GM18517 (cell line): ENCODE measurements at regions not wholly inside any gene's neighbourhood (a gene's known extent, or its start where the extent isn't known, plus 50 kb on each side); places are given as distances from the start of the nearest gene placed in this dataset.
"Not testable (repeated sequence)": the region's sequence is repeated elsewhere in the genome, so short reads cannot be mapped to it uniquely, and the experiment has no call there.

Source experiments
- ATAC-seq: cut with Tn5 transposase; IDR thresholded peaks from one replicate; pipeline ENCODE4 v1.9.1; 2021; ENCODE audit warnings: mild to moderate bottlenecking, moderate library complexity; ENCODE audit not compliant: unreplicated experiment

DNA sequence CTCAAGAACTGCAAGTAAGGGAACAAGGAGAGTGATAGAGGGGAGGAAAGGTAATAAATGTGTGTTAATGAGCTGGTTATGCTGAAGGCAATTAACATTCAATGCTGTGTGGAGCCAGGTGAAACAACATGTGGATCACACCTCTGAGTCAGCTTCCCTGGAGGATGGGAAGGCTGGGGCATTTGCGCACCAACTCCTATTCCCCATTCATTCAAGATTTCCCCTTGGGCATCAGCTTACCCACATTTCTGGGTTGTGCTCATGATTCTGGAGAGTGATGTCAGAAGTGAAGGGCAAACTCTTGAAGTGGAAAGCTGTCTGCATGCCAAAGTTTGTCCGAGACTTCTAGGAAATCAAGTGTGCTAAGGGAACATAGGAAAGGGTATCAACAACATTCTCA, 461.4 kb downstream of the MID1IP1 start:
- ATAC-seq, result no peak

DNA sequence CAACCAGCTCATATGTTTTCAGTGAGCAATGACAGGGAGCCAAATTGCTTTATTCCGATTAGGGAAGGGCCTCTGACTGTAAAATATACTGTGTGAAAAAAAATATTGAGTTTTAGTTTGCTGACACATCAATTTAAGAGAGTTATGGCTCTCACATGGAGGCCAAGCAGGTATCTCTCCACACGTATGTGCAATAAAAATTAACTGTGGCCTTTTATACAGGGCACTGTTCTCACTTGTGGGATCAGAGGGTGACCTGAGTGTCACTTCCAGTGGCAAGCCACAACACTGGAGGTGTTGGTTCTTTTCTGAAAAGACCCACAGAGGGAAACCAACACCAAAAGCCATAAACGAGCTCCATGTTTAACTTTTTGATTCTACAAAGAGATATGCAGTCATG, 462.8 kb downstream of the MID1IP1 start:
- ATAC-seq, result no peak

DNA sequence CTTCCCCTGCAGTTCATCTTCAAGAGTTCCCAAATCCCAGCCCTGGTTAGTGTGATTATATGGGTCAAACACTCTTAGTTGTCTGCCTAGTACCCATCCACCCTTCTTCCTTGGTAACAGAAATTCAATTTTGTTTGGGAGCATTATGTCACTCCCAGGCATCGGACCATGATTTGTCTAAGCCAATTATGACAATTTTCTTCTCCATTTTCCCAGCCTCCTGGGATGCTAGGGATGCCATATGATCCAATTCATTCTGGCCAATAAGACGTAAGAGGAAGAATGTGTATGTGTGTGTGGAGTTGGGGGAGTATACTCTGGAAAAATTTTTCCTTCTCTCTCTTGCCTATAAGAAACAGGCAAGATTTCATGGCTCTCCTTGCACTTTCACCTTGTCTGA, 465.9 kb downstream of the MID1IP1 start:
- ATAC-seq, result no peak

DNA sequence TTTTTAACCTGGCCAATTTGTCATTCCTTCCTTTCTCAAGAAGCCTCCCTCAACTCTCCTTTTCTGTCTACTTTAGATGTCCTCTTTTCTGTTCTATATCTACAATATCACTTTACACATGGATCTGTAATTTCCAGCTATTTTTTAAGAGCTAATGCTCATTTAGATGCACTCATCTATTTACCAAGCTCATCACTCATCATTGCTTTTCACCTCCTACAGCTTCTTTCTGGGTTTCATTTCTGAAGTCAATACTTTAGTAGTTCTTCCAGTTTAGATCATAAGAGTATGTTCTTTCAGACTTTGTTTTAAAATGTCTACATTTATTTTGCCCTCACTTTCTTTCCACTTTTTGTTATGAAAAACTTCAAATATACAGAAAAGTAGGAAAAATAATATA, 466.9 kb downstream of the MID1IP1 start:
- no peak for ATAC-seq

DNA sequence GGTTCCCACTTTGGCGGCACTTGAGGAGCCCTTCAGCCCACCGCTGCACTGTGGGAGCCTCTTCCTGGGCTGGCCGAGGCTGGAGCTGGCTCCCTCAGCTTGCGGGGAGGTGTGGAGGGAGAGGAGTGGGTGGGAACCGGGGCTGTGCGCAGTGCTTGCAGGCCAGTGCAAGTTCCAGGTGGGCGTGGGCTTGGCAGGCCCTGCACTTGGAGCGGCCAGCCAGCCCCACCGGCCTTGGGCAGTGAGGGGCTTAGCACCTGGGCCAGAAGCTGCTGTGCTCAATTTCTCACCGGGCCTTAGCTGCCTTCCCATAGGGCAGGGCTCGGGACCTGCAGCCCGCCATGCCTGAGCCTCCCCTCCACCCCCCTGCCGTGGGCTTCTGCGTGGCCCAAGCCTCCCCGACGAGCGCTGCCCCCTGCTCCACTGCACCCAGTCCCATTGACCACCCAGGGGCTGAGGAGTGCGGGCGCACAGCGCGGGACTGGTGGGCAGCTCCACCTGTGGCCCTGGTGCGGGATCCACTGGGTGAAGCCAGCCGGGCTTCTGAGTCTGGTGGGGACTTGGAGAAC, 474.3 kb downstream of the MID1IP1 start:
- no peak for ATAC-seq

DNA sequence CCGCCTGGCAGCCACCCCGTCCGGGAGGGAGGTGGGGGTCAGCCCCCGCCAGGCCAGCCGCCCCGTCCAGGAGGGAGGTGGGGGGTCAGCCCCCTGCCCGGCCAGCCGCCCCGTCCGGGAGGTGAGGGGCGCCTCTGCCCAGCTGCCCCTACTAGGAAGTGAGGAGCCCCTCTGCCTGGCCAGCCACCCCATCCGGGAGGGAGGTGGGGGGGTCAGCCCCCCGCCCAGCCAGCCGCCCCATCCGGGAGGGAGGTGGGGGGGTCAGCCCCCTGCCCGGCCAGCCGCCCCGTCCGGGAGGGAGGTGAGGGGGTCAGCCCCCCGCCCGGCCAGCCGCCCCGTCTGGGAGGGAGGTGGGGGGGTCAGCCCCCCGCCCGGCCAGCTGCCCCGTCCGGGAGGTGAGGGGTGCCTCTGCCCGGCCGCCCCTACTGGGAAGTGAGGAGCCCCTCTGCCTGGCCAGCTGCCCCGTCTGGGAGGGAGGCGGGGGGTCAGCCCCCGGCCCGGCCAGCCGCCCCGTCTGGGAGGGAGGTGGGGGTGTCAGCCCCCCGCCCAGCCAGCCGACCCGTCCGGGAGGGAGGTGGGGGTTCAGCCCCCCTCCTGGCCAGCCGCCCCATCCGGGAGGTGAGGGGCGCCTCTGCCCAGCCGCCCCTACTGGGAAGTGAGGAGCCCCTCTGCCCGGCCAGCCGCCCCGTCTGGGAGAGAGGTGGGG, 476.6 kb downstream of the MID1IP1 start:
- ATAC-seq, result not testable (repeated sequence)

DNA sequence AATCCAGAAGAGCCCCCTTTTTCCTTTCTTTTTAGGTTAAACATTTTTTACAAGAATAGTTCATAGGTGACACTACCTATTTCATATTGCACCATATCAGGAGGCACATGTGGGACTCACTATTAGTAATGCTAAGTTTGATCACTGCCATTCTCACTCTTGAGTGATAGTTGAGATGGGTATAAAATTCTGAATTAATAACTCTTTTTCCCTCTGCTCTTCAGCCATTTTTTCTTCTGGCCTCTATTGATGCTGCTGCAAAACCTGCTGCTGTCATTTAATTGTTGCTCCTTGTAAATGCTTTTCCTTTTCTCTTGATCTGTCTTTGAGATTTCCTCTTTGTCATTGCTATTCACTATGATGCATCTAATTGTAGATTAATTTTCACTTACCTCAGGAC, 482.0 kb downstream of the MID1IP1 start:
- ATAC-seq, result no peak

DNA sequence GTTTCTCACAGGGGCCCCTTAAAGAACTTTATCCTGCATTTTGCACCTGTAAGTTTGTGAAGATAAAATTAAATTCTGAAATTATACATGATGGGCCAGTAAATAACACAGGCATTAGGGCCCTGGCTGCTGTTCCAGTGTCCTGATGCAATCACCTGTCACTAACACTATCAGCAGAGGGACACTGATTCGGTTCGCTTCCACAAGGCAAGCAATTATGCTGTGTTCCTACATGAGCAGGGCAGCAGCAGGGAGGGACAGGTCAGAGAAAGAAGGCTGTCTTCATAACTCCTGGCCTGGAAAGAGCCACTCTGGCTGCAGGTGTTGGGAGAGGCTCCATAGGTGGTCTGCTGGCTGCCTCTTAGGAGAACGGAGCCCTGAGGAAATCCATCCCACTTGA, 487.3 kb downstream of the MID1IP1 start:
- ATAC-seq, result no peak

DNA sequence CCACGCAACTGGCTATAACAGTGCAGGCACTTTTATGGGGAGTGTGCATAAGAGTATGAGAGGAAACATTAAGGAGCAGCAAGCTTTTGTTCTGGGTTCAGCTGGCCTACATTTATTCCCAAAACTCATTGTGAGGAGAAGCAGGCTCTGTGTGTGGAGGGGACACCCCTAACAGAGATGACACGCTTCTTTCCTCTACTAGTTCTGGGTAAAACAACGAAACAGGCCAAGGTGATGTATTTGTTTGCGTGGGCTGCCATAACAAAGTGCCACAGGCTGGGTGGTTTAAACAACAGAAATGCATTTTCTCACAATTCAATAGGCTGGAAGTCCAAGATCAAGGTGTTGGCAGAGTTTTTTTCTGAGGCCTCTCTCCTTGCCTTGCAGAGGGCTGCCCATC, 488.6 kb downstream of the MID1IP1 start:
- ATAC-seq, result no peak

DNA sequence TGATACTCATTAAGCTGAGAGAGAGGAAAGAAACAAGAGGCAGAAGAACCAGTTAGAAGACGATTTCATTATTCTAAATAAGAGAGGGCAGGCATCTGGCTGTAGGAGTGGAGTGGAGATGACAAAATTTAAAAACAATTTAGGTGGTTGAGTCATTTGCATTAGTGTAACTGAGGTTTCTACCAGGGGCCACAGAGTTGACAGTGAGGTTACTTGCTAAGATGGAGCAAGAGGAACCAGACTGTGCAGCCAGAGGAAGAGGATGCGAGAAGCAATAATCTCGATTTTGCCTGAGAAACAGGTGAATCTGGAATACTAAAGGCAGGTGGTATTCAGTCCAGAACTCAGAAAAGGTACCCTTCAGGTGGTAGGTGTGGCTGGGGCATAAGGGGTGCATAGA, 491.9 kb downstream of the MID1IP1 start:
- no peak for ATAC-seq

DNA sequence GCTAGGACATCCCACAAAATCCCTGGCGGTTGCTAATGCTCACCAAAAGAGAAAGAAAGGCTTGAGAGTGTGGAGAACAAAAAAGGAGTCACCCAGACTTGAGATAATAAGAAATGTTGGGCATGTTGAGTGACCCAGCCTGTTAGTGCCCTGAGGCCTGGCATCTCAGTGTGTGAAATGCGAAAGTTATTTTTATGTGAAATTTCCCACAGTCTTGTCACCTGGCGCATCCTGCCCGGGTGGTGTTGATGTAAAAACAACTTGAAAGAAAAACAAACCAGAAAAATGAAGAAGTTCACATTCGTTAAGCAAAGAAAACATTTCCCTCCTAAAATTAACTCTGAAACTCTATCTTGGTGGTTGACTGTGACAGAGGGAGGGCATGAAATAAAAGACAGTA, 495.2 kb downstream of the MID1IP1 start:
- no peak for ATAC-seq

DNA sequence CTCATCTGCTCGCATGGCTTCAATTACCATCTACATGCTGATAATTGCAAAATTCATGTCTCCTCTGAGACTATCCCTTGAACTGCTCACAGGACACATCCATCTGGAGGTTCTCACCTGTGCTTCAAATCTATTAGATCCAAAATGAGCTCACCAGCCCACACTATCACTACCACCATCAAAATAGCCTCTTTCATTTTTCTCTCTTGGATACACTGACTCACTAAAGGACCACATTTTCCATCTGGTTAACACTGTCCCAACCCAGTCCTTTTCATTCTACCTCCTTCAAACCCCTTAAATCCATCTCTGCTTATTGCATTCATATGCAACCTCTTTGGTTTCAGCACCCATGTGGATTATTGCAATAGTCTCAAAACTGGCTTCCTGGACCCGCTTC, 497.6 kb downstream of the MID1IP1 start:
- no peak for ATAC-seq

DNA sequence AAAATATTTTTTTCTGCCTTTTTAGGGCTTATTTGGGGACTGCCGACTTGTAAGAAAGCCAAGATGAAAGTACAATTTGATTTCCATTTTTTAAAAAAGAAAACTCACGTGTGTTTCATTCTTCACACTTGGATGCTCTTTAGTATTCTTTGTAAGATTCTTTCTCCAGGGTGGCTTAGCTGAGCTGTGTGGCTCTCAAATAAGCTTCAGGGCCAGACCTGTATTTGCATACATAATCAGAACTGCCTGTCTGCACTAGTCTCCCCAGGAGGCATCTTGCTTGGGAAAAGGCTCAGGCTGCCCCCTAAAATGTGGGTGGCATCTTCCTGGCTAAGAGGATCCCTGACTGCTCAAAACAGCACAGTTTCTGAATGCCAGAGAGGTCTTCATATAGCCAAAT, 498.4 kb downstream of the MID1IP1 start:
- no peak for ATAC-seq

DNA sequence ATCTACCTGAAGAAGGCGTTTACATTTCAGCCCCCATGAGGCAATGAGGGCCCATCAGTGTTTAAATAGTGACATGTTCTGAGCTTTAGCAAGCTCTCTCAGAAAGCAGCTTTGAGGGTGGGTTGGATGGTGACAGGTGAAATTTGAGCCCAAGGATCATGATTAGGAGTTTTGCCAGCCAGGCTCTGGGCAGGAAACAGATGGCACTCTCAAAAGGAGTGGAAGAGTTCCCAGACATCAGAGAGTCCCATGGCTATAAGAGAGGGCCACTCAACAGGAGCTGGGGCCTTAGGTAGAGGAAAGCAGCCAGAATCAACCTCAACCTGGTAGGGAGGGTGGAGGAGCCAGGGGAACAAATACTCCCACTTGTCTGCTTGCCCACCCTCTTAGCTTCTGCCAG, 499.8 kb downstream of the MID1IP1 start:
- no peak for ATAC-seq

DNA sequence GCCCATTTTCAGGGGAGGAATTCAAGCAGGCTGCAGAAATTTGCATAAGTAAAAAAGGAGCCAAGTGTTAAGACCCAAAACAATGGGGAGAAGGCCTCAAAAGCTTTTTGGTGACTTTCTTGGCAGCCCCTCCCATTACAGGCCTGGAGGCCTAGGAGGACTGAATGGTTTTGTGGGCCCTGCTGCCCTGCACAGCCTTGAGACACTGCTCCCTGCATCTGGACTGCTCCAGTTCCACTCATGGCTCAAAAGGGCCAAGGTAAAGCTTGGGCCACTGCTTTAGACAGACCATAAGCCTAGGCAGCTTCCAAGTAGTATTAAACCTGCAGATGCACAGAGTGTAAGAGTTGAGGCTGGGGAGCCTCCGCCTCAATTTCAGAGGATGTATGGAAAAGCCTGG, 501.6 kb downstream of the MID1IP1 start:
- ATAC-seq, result no peak

DNA sequence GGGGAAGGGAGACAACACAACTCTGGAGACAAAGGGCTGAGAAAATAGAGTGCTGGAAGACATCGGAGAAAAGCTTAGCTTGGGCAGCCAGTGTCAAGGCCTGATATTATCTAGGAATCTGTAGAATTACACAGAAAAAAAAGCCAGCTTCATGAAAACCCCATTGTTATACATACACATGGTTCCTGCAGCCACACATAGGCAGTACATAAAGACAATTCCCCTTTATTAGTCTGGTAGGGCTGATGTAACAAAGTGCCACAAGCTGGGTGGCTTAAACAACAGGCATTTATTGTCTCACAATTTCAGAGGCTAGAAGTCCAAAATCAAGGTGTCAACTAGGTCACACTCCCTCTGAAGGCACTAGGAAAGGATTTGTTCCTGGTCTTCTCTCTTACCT, 503.5 kb downstream of the MID1IP1 start:
- ATAC-seq, result no peak

DNA sequence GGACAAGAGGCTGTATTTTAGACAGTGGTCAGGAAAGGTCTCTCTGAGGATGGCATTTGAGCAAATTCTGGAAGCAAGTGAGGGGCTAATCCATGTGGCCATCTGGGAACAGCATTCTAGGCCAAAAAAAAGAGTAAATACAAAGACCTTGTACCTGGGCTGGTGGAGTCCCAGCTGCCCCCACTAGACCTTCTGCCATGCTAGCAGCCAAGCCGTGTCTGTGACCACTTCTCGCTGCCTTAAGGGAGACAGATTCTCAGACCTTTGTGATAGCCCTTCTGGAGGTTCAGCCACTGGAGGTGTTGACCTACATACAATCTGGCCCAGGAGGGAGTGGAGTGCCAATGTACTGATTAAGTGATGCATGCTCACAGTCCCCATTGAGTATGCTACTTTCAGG, 506.2 kb downstream of the MID1IP1 start:
- ATAC-seq, result no peak

DNA sequence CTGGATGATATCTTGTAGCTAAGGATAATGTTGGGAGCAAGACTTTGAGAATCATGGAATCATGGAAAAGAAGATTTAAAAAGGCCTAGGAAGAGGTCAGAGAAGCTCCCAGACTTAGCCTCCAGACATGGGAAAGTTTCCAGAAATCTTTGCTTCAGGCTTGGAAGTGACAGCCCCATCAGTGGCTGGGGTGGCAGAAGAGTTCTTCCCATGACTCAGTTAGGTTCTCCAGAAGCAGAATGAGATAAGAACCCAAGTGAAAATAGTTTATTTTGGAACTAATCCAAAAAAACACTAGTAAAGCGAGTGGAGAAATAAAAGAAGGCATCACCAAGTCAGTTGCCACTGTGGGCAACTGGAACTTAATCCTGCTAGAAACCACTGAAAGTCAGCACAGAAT, 506.9 kb downstream of the MID1IP1 start:
- no peak for ATAC-seq

DNA sequence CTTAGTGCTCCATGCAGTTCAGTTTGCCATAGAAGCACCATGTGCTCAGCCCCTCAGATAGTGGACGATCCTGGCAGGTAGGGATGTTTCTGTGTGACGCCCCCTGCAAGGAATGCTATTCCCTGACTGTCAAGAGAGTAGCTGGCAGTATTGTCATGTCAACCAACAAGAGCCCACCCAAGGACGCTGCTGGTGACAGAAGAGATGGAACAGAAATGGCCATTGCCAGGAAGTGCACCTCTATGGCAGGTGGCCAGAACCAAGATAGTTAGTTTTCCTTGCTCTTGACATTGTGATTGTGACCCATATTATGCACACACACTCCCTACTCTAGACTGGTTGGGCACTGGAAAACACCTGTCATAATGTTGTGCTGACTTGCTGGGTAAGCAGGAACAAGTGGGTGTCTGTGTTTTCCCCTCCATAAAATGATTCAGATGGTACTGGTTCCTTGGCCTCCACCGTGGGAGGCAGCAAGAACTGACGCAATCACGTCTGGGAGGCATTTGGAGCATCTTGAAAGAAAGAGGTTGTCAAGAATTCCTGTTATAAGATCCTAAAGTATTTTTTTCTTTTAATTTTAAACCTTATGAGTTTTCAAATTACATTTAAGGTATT, 507.9 kb downstream of the MID1IP1 start:
- no peak for ATAC-seq

DNA sequence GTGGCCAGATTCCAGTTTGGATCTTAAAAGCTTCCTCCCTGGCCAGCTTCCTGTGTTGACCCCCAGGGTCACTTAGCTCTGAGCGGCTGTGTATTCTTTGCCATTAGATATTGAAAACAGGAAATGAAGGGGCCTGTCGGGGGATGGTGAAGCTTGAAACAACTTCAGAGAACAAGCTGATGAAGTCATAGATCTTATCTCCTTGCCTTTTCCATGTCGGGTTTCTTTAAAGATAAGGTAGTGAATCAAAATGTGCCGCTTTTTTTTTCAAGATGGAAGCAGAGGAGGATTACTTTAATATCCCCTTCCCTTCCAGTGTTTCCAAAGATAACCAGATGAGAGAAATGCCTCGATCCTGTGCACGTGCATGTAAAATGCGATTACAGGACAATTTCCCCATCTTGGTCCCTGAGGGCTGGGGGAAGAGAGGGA, 508.5 kb downstream of the MID1IP1 start:
- no peak for ATAC-seq

DNA sequence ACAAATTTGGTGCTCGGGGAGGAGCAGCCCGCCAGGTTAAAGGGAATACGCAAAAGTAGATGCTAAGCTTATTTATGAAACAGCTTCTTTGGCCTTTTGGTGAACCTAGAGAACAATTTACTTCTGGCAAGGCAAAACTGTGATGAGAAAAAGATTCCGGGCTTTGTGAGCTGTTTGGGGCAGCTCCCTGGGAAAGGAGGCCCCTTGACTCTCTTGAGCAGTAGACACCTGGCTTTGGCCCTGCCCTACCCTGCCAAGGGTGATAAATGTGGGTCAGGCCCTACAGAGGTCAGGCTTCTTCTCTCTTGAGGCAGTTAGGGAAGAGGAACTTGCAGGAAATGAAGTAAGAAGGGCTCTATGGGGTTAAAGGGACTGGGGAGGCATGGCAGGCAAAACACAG, 509.6 kb downstream of the MID1IP1 start:
- no peak for ATAC-seq

DNA sequence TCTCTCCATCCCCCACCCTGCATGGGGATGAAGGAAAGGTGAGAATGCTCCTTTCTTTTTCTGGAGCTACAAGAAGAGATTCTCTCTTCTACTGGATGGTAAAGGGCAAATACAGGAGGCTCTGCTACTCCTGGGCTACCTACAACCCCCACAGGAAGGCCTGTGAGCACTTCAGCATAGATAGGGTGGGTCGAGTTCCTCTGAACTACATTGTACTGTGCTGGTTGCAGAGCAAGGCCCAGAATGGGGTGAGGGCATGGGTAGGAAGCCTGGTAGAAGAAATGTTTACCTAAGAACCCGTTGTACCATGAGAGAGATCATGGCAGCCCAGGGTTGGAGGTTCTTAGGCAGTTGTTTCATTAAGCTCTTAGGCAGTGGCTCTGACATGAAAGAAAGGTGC, 510.4 kb downstream of the MID1IP1 start:
- ATAC-seq, result no peak

DNA sequence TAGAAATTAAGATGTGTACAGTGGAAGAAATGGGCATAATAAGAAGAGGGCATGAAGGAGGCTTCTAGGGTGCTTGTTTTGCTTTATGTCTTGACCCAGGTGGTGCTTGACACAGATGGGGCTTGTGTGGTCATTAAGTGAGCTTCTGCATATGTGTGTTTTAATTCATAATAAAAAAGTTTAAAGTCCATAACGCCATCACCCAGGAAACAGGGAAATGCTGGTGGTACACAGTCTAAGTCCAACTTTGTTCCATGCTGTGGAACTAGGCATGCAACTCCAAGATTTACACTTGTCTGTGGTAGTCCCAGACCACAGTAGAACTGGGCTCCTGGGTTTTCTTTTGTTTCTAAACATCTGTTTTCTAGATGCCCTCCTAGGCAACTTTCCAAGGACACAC, 511.9 kb downstream of the MID1IP1 start:
- no peak for ATAC-seq
